Activated naive CD8-positive, alpha-beta T cell treated with anti-CD3 and anti-CD28 coated beads for 36 hours (primary cell): ENCODE measurements at regions not wholly inside any gene's neighbourhood (a gene's known extent, or its start where the extent isn't known, plus 50 kb on each side); places are given as distances from the start of the nearest gene placed in this dataset.

Experiments used
- DNase-seq: peaks from one replicate; pipeline ENCODE4 v3.0.0; 2021
- H3K27ac Mint-ChIP-seq: one replicate; pipeline ENCODE4 v1.8.0; 2022; ENCODE audit warnings: mild to moderate bottlenecking, moderate library complexity, mixed read lengths
- H3K27me3 Mint-ChIP-seq: one replicate; pipeline ENCODE4 v1.8.0; 2022; ENCODE audit warnings: mild to moderate bottlenecking, mixed read lengths
- H3K36me3 Mint-ChIP-seq: one replicate; pipeline ENCODE4 v1.8.0; 2021; ENCODE audit warnings: mild to moderate bottlenecking, mixed read lengths
- H3K4me1 Mint-ChIP-seq: one replicate; pipeline ENCODE4 v1.8.0; 2021; ENCODE audit warnings: mixed read lengths
- H3K4me3 Mint-ChIP-seq: one replicate; pipeline ENCODE4 v1.8.0; 2022; ENCODE audit warnings: mild to moderate bottlenecking, moderate library complexity, mixed read lengths
- H3K9me3 Mint-ChIP-seq: one replicate; pipeline ENCODE4 v1.8.0; 2022; ENCODE audit warnings: mixed read lengths

GRCh38 chr12:24133384-24133783 lies 183.9 kb upstream of the SOX5 start:
- Mint-ChIP-seq H3K27ac (no peak overlapping the region), H3K9me3 (no peaks in the 10 kb centered on the region), H3K4me3 (no peak overlapping the region)

GRCh38 chr12:24127919-24128721 lies 178.7 kb upstream of the SOX5 start:
- Mint-ChIP-seq H3K9me3 (no peaks in the 10 kb centered on the region), H3K4me3 (no peak overlapping the region), H3K36me3 (no peaks in the 10 kb centered on the region), H3K4me1 (no peaks in the 10 kb centered on the region), H3K27ac (no peak overlapping the region), H3K27me3 (no peaks in the 10 kb centered on the region)
- DNase-seq, result no peak

More at GRCh38 chr12:24133384-24133783, 183.9 kb upstream of the SOX5 start:
- Mint-ChIP-seq H3K4me1 (no peaks in the 10 kb centered on the region), H3K27me3 (no peaks in the 10 kb centered on the region), H3K36me3 (no peaks in the 10 kb centered on the region)
- DNase-seq, result no peak

- no peak overlapping the region for H3K27ac Mint-ChIP-seq
- no peaks in the 10 kb centered on the region for H3K36me3 Mint-ChIP-seq
- no peaks in the 10 kb centered on the region for H3K4me1 Mint-ChIP-seq
- no peaks in the 10 kb centered on the region for H3K9me3 Mint-ChIP-seq
- no peak for DNase-seq
- no peaks in the 10 kb centered on the region for H3K27me3 Mint-ChIP-seq
- no peak overlapping the region for H3K4me3 Mint-ChIP-seq
These were observed 175.8 kb upstream of the SOX5 start for GRCh38 chr12:24125280-24125679.

GRCh38 chr12:24121911-24122310 lies 172.4 kb upstream of the SOX5 start:
- Mint-ChIP-seq H3K27ac (no peak overlapping the region), H3K4me1 (no peaks in the 10 kb centered on the region), H3K27me3 (no peaks in the 10 kb centered on the region), H3K36me3 (no peaks in the 10 kb centered on the region), H3K9me3 (no peaks in the 10 kb centered on the region), H3K4me3 (no peak overlapping the region)
- no peak for DNase-seq

- Mint-ChIP-seq H3K36me3 (no peaks in the 10 kb centered on the region), H3K9me3 (no peaks in the 10 kb centered on the region), H3K27me3 (no peaks in the 10 kb centered on the region), H3K4me3 (no peak overlapping the region), H3K4me1 (no peaks in the 10 kb centered on the region), H3K27ac (no peak overlapping the region)
- DNase-seq, result no peak
These were observed 169.2 kb upstream of the SOX5 start for GRCh38 chr12:24118668-24119067.

- Mint-ChIP-seq H3K27me3 (no peaks in the 10 kb centered on the region), H3K4me3 (no peak overlapping the region), H3K27ac (no peak overlapping the region), H3K9me3 (no peaks in the 10 kb centered on the region), H3K4me1 (no peaks in the 10 kb centered on the region), H3K36me3 (no peaks in the 10 kb centered on the region)
- DNase-seq, result no peak
These were observed 167.1 kb upstream of the SOX5 start for GRCh38 chr12:24116548-24116947.

GRCh38 chr12:24113701-24114100 lies 164.2 kb upstream of the SOX5 start:
- Mint-ChIP-seq H3K27ac (no peak overlapping the region), H3K27me3 (no peaks in the 10 kb centered on the region), H3K36me3 (no peaks in the 10 kb centered on the region), H3K4me1 (no peaks in the 10 kb centered on the region), H3K9me3 (no peaks in the 10 kb centered on the region), H3K4me3 (no peak overlapping the region)
- no peak for DNase-seq

GRCh38 chr12:24111616-24112015 lies 162.1 kb upstream of the SOX5 start:
- Mint-ChIP-seq H3K27ac (no peak overlapping the region), H3K9me3 (no peaks in the 10 kb centered on the region), H3K4me3 (no peak overlapping the region), H3K36me3 (no peaks in the 10 kb centered on the region), H3K27me3 (no peaks in the 10 kb centered on the region), H3K4me1 (no peaks in the 10 kb centered on the region)
- no peak for DNase-seq

GRCh38 chr12:24111086-24111485 lies 161.6 kb upstream of the SOX5 start:
- no peak for DNase-seq
- Mint-ChIP-seq H3K4me3 (no peak overlapping the region), H3K4me1 (no peaks in the 10 kb centered on the region), H3K27ac (no peak overlapping the region), H3K9me3 (no peaks in the 10 kb centered on the region), H3K36me3 (no peaks in the 10 kb centered on the region), H3K27me3 (no peaks in the 10 kb centered on the region)

- Mint-ChIP-seq H3K9me3 (no peaks in the 10 kb centered on the region), H3K36me3 (no peaks in the 10 kb centered on the region), H3K4me3 (no peak overlapping the region), H3K27ac (no peak overlapping the region), H3K4me1 (no peaks in the 10 kb centered on the region), H3K27me3 (no peaks in the 10 kb centered on the region)
- DNase-seq, result no peak
These were observed 160.0 kb upstream of the SOX5 start for GRCh38 chr12:24109381-24110039.

- DNase-seq, result no peak
- Mint-ChIP-seq H3K36me3 (no peaks in the 10 kb centered on the region), H3K27me3 (no peaks in the 10 kb centered on the region), H3K4me1 (no peaks in the 10 kb centered on the region), H3K4me3 (no peak overlapping the region), H3K9me3 (no peaks in the 10 kb centered on the region), H3K27ac (no peak overlapping the region)
These were observed 153.2 kb upstream of the SOX5 start for GRCh38 chr12:24102676-24103075.

- DNase-seq, result no peak
- H3K27me3 Mint-ChIP-seq, result no peaks in the 10 kb centered on the region
- H3K4me3 Mint-ChIP-seq, result no peak overlapping the region
- H3K27ac Mint-ChIP-seq, result no peak overlapping the region
- no peaks in the 10 kb centered on the region for H3K9me3 Mint-ChIP-seq
- no peaks in the 10 kb centered on the region for H3K36me3 Mint-ChIP-seq
- H3K4me1 Mint-ChIP-seq, result no peaks in the 10 kb centered on the region
These were observed 150.1 kb upstream of the SOX5 start for GRCh38 chr12:24099576-24099975.

- Mint-ChIP-seq H3K4me3 (no peak overlapping the region), H3K27me3 (no peaks in the 10 kb centered on the region), H3K36me3 (no peaks in the 10 kb centered on the region), H3K9me3 (no peaks in the 10 kb centered on the region), H3K27ac (no peak overlapping the region), H3K4me1 (no peaks in the 10 kb centered on the region)
- no peak for DNase-seq
These were observed 145.8 kb upstream of the SOX5 start for GRCh38 chr12:24095245-24095644.

- Mint-ChIP-seq H3K4me3 (no peak overlapping the region), H3K4me1 (no peaks in the 10 kb centered on the region), H3K27ac (no peak overlapping the region), H3K36me3 (no peaks in the 10 kb centered on the region), H3K27me3 (no peaks in the 10 kb centered on the region), H3K9me3 (no peaks in the 10 kb centered on the region)
- no peak for DNase-seq
These were observed 140.0 kb upstream of the SOX5 start for GRCh38 chr12:24089510-24089890.

GRCh38 chr12:24088751-24089509 lies 139.5 kb upstream of the SOX5 start:
- no peaks in the 10 kb centered on the region for H3K27me3 Mint-ChIP-seq
- no peak for DNase-seq
- no peaks in the 10 kb centered on the region for H3K9me3 Mint-ChIP-seq
- H3K27ac Mint-ChIP-seq, result no peak overlapping the region
- no peaks in the 10 kb centered on the region for H3K4me1 Mint-ChIP-seq
- no peaks in the 10 kb centered on the region for H3K36me3 Mint-ChIP-seq
- H3K4me3 Mint-ChIP-seq, result no peak overlapping the region
